GM21619 (cell line): ENCODE measurements at regions not wholly inside any gene's neighbourhood (a gene's known extent, or its start where the extent isn't known, plus 50 kb on each side); places are given as distances from the start of the nearest gene placed in this dataset.

ENCODE experiments used
- ATAC-seq: cut with Tn5 transposase; IDR thresholded peaks from one replicate; pipeline ENCODE4 v1.9.1; 2021; ENCODE audit not compliant: unreplicated experiment

DNA sequence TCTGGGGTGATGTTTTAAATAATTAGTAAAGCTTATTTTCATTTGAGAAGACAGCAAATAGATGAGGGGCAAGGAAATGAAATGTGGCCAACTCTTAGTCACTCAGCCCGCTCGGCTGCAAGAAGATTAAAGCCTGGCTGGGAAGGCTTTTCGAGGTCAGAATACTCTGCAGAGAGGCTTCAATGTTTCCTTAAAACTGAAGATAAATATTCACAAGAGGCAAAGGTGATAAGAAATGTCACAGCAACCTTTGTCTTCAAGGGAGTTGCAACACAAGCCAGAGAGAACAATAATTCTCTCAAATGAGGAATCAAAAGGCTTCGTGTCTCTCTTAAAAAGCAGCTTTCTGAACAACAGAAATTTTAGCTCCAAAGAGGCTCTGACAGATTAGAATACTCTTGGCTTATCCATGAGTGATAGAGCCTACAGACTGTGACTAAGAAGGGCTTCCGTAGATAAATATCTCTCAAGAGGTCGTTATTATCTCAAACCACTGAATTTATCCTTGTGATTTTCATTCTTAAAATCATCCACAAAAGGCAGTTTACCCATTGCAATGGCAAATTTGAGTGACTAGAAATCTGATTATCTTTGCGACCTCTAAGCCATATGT is 92.5 kb downstream of the KLF6 start:
- ATAC-seq: no peak

DNA sequence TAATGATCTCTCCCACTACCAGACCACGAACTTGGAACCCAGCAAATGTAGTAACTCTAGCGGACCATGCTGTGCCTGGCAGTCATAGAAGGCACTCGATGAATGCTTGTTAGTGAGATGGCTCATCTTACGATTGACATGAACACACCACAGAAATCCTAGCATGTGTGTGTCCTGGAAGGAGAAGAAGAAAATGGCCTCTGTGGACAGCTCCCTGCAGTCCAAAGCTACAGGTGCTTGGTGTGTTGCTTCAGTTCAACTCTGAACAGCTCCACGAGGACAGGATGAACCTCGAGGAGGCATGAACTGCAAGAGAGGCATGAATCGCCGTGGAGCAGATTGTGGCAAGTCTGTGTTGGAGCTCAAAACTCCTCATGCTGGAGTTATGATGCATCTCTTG is 93.5 kb downstream of the KLF6 start:
- ATAC-seq: no peak

DNA sequence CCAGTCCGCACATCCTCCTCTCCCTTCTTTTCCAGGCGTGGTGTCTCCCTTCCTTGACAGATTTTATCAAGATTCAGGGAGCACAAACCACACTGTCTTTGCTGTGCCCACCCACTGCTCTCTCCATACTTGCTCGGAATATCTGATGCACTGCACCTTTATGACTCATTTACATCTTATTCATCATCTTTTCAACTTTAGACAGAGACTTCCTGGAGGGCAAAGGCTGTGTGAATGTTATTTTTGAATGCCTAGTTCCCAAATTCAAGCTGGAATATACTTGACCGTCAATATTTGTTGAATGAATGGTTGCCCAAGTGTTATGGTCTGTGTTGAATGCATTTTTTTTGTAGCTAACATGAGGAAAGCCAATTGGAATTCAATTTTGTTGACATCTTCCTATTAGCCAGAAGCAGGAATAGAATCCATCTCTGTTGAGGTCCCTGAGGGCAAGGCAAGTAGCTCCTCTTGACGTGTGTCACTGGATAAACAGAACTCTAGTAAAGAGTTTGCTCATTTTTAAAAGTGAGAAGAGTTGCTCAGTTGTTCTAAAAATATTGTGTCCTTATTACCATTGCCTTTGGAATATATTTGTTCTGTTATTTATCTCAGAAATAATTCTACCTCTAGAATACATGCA is 95.0 kb downstream of the KLF6 start:
- no peak for ATAC-seq

DNA sequence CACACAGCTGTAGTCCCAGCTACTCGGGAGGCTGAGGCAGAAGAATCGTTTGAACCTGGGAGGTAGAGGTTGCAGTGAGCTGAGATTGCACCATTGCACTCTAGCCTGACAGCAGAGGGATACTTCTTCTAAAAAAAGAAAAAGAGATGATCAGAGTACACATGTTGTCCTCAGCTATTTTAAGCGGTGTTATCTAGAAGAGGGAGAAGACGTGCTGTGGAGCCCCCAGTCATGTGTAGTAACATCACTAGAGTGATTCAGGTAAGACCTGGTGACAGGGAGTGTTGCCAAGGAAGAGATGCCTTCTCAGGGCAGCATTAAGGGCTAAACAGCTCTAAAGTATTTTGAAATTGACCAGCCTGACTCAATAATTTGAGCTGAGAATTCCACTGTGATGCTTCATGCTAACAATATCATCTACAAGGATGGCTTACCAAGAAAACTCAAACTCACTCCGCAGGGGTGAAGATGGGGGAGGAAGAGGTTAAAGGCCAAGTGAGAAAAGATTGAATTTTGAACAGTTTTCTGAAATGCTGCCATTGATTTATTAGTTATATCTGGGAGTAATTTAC is 97.4 kb downstream of the KLF6 start:
- no peak for ATAC-seq

DNA sequence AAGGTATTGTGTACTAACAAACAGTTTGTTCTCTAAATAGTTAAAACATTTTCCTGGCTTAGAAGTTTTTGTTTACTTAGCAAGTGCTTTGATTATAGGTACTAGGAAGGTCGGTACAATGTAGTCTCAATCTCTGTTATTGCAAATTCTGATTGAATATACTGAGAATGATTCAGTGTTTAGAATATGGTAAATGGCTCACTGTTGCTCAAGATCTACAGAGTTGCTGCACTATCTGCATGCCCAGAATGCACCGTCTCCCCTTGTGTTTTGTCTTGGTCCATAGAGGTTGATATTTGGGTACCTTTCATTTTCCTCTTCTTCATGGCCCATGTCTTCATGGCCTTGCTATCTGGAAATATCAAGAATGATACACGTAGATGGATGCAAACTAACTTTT is 99.6 kb downstream of the KLF6 start:
- no peak for ATAC-seq

DNA sequence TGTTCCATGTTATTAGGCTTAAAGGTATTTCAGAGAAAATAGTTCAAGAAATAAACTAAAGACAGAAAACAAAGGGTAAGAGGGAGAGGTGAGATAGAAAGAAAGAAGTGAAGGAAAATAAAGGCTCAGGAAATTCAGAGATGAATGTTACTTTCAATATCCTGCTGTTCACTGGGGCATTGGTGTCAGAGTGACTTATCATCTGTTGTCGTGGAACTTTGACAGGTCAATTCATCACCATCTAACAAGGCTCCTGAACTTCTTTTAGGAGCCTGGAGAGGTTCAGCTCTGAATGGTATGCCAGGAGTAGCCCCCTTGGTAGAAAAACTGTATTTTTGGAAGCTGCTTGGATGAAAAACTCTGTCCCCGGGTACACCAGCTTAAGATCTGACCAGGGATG is 100.1 kb downstream of the KLF6 start:
- no peak for ATAC-seq

DNA sequence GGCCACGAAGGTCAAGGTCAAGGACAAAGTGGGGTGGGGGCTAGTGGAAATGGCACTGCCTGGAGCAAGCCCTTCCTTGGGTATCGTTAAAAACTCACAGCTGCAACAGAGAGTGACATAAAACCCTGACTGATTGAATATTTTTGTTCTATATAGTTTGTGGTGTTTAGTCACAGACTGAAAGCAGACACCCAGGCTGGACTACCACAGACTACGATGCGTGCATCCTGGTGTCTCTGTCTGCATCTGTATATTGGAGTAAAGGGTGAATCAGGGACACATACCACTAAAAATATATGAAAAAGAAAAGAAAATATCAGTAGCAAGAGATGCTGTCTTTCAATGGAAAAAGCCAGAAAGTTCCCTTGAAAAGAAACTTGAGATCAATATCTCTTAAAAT is 101.4 kb downstream of the KLF6 start:
- ATAC-seq: no peak

DNA sequence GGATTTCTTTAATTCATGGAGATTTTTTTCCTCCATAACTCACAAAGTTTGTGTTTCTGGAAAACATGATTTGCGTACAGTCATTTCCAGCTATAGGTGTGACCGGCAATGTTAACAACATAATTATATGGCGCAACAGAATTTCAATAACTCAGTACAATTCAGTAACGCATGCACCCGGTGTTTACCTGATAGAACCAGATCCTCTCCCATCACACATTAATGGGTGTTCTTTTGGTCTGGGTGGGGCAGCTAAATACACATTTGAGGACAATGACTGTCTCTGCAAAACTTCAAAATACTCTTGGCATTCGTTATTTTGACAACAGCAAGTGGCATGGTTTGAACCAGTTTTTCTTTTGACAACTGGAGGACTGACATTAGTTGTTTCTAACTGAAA is 102.3 kb downstream of the KLF6 start:
- no peak for ATAC-seq

DNA sequence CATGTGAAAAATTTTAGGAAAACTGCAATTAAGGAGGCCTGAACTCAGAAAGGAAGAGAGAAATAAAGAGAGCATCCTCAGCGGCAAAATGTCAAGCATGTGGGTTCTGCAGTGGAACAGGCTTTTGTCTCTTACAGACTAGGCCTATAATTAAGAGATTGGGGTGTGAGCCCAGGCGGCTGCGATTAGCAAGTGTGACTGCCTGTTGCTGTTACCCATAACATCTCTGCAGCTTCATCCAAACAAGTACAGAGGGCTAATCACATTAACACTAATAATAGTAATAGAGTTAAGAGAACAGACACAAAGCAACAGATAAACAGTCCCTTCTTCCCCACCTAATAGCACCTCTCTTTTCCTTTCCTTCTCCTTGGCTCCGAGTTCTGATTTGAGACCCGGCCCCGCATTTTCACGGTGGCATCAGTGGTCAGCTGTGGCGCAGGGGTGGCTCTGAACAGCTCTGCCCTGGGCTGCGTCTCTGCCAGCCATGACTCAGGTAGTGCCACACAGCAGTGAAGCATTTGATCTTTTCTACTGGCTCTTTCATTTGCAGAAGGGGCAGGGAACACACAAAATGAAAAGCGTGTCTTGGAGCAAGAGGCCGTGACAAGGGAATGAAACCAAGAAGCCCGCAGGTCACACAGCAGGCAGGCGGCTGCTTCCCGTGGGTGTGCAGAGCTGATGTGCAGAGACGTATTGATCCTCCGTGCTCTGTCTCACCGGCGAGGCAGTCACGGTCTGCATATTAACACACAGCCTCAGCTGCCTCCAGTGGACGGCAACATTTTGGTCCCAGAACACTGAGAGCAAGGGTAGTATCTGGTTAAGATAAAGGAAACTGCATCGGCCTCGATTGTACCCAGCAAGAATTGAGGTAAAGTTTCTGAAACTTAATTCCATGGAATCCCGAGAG is 103.1 kb downstream of the KLF6 start:
- ATAC-seq: no peak

DNA sequence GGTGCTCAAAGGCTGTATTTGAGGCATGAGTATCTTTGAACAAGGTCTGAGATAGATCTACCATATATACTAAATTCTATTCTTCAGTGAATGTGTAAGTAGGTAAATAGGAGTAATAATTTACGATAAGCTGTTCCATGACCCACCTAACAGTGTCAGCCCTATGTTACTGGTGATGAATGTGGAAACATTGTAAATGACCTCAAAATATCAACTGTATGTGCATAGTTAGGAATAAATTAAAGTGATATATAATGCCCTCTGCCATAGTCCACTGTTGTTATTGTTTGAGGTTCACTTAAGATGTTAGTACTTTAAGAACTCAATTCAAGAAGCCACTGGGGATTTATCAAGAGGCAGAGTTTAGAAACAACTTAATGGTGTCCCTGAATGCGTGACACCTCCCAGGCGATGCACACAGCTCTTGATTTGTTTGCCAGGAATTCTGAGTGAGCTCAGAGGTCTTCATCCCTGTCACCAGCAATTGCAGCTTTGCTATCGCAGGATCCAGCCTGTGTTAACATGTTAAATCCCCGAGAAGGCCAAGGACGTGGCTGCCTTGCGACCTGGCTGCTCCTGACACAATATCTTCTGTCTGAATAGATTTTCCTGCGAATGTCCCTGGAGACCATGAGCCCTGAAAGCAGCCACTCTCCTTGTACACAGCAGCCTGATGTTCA is 104.9 kb downstream of the KLF6 start:
- no peak for ATAC-seq

DNA sequence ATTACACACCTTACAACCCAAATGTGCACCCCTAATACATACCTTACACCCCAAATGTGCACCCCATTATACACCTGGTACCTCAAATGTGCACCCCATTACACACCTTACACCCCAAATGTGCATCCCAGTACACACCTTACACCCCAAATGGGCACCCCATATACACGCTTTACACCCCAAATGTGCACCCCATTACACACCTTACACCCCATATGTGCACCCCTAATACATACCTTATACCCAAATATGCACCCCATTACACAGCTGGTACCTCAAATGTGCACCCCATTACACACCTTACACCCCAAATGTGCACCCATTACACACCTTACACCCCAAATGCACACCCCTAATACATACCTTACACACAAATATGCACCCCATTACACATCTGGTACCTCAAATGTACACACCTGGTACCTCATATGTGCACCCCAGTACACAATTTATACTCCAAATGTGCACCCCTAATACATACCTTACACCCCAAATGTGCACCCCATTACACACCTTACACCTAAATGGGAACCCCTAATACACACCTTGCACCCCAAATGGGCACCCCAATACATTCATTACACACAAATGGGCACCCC is 106.3 kb downstream of the KLF6 start:
- no peak for ATAC-seq

DNA sequence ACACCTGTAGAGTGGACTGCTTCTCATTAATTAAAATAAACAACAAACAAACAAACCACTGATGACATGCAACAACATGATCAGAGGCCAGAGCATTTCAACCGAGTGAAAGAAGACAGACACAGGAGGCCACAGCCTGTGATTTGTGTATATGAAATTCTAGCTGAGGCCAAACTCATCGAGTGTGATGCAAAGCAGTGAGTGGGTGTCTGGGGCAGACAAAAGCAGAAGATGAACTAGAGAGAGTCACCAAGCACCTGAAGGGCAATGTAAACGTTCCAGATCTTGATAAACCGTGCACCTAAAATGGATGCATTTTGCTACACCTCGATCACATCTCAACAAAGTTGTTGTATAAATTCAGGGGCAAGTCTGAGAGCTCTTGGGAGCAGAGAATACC is 108.4 kb downstream of the KLF6 start:
- ATAC-seq: no peak

DNA sequence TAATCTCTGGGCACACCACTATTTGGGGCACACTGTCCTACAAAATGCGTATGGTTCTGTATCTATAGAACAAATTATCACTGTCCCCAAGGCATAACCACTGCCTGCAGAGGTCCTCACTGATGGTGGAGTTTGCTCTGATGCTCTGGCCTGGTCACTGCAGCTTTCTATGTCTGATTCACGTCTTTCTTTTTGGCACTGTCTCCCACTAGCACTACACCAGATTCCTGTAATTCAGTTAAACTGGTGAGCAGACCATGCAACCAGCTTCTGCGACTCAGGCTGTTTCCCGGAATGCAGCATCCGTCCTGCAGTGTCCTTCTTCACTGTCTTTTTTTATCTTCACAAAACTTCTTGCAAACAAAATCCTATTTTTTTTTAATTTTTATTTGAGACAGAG is 112.8 kb downstream of the KLF6 start:
- no peak for ATAC-seq

DNA sequence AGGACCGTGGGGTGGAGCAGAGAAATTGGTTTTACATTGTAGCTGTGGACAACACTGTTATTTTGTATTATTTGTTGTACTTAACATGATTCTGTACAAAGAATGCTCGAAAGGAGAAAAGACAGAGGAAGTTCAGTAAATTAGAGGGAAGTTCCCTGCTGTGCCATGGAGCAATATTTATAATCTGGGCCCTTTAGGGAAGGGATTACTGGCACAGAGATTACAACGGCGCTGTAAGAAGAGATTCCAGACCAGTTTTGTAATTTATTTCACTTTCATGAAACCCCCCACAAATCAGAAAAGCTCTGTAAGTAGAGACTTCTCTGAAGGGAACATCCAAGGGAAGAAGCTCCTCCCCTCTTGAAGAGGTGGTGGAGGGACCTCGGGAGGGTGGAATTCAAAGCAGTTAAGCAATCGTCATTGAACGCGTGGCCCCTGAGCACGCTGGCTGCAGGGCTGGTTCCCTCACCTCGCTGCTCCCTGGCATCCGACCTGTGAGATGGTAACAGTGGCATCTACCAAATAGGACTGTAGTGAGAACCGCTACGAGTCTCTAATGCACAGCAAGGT is 113.5 kb downstream of the KLF6 start:
- no peak for ATAC-seq

DNA sequence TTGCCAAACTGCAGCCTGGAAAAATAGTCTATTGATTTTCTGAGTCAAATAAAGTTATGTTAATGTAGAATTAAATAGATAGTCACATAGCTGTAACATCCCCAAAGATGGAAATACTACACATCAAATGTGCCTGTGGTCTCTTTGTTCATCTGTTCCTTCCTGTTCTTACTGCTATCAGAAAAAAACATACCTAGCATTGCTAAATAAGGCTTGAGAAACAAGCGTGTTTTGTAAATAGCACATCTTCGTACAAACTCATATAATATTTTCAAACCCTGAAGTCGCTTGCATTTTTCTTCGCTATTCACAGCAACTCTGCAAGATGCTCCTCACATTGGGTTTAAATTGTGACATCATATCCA is 116.1 kb downstream of the KLF6 start:
- ATAC-seq: no peak

DNA sequence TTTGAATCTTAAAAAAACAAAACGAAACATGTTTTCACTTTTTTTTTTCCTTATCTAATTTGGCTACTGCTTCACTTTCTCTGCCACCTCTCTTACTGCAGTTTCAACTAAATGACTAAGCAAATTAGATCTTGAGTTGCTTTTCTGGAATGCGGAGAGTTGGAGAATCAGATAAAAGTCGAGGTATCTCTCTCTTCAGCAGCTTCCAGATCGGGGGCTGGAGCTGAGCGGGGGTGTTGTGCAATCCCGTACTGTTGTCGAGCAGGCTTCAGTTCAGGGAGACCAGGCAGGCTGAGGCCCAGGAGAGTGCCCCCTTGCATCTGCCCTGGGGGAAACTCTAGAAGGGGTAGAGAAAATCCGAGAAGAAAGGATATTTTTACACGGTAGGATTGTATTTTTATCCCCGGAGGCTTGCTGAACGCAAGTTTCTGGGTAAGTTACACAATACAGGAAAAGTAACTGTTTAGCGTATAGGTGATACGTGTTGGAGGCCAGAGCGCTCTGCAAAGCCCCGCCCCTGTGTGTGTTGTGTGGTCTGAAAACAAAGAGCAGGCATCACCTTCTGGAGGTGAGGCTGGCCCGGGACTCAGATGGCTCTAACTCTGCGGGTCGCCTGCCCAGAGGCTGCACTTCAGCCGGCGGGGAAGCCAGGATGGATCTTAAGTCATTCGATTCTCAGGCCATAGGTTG is 116.6 kb downstream of the KLF6 start:
- no peak for ATAC-seq

DNA sequence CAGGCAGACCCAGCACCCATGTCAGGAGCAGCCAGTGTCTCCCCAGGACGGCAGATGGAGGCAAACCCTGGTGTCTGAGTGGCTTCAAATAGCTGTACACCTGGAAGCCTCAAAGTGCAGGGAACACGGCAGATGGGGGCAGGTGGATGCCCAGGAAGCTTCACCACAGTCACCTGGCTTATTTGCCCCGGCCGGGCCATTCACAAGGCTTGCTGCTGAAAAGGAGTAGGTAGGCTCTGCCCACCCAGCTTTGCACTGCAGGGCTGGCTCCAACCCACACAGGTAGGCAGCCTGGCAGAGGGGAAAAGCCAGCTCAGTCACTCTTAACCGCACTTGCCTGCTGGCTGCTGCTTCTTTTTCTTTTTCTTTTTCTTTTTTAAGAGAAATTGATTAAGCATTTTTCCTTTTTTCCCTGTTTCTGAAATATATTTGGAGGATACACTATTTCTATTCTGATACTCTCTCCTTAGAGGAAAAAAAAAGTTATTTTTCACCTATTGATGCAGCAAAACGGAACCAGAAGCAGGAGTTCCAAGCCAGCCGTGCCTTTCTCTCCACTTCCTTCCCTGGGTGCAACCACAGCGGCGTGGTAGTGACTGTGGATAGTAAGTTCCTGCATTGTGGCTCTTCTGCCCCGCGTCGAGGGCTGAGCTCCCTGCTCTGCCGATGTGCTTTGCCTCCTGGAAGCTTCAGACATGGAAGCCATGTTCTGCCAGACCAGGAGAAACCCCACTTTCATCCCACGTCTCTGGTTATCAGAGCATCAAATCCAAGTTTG is 118.3 kb downstream of the KLF6 start:
- ATAC-seq: no peak

DNA sequence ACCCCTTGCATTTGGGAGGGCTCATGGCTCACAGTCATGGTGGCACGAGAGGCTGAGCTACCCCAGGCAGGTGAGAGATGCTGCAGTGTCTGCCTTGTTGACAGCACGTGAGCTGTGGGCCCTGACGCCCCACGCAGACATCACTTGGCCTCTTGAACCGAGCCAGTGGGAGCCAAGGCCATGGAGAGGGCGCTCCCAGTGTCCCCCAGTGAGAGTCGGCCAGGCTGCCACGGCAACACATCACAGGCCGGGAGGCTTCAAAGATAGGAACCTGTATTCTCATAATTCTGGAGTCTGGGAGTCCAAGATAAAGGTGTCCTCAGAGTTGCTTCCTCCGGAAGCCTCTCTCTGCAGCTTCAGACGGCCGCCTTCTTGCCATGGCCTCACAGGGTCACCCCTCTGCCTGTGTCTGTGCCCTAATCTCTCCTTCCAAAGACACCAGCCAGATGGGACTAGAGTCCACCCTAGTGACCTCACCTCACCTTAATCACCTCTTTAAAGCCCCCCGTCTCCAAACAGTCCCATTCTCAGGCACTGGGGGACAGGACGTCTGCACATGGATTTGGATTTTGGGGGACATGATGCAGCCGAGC is 119.6 kb downstream of the KLF6 start:
- no peak for ATAC-seq

DNA sequence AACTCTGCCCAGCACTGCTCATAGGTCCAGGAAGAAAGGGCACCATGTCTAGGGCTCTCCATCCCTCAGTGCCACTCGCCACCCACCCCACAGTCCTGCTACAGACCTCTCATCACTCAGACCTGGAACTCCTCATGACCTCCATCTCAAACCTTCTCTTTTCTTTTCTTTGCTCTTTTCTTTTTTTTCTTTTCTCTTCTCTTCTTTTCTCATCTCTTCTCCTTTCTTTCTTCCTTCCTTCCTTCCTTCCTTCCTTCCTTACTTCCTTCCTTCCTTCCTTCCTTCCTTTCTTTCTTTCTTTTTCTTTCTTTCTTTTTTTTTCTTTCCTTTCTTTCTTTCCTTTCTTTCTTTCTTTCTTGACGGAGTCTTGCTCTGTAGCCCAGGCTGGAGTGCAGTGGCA is 122.2 kb downstream of the KLF6 start:
- no peak for ATAC-seq
